Right lobe of liver (tissue), 6 donors: ENCODE measurements at regions not wholly inside any gene's neighbourhood (a gene's known extent, or its start where the extent isn't known, plus 50 kb on each side); places are given as distances from the start of the nearest gene placed in this dataset.

Source experiments
- ATAC-seq, 4 donors: fragments of 200-7000 bp; cut with Tn5 transposase; one replicate each; pipeline ENCODE4 v1.9.1; 2020; ENCODE audit warnings: mild to moderate bottlenecking in 4 of 4, moderate library complexity in 4 of 4
- DNase-seq, 3 donors: peaks; one replicate each; pipeline ENCODE4 v3.0.0-alpha.2; 2020
- H3K27ac ChIP-seq, 3 donors: fragments of 200-600 bp; one replicate each; pipeline ENCODE4 v1.8.0; 2022
- H3K27me3 ChIP-seq, 2 donors: fragments of 200-600 bp; one replicate each; pipeline ENCODE4 v1.8.0; 2022
- H3K36me3 ChIP-seq, 4 donors: fragments of 200-600 bp; sonication (generic) in 1 of 4; one replicate each; pipeline versions ENCODE4 v1.5.1 to v1.8.0; 2017 to 2022; ENCODE audit warnings: control low read depth in 1 of 4
- H3K4me1 ChIP-seq, 4 donors: fragments of 200-600 bp; sonication (generic) in 1 of 4; one replicate each; pipeline versions ENCODE4 v1.5.1 to v1.8.0; 2017 to 2022; ENCODE audit warnings: control low read depth in 1 of 4
- H3K4me3 ChIP-seq, 3 donors: fragments of 200-600 bp; one replicate each; pipeline ENCODE4 v1.8.0; 2022
- H3K9me3 ChIP-seq, 4 donors: fragments of 200-600 bp; sonication (generic) in 1 of 4; one replicate each; pipeline versions ENCODE4 v1.5.1 to v1.8.0; 2017 to 2022; ENCODE audit warnings: control low read depth in 1 of 4
- POLR2A ChIP-seq: fragments of 450-650 bp; IDR thresholded peaks from one replicate; pipeline ENCODE4 v1.6.1; 2017; ENCODE audit warnings: antibody characterized with exemption, mild to moderate bottlenecking
- WGBS: methylation state at CpG from one replicate; pipeline ENCODE4 v1.1.6; 2018; ENCODE audit warnings: low coverage, low lambda C conversion rate; ENCODE audit not compliant: insufficient coverage; ENCODE audit errors: missing lambda C conversion rate; 5-methylcytosine and 5-hydroxymethylcytosine counted together
- intact Hi-C, 2 donors: fragments of 100-400 bp; cut with DNase I; formaldehyde crosslinking; loops; one replicate each; pipeline versions ENCODE4 v1.11.2 to v1.14.1; 2022
- TF ChIP-seq, protein P1 (sequence below), 4 donors: fragments of 200-600 bp in 3 of 4; fragments of 450-650 bp in 1 of 4; IDR thresholded peaks; one replicate each; pipeline versions ENCODE4 v1.5.1 to v1.8.0; 2016 to 2022; ENCODE audit warnings: antibody characterized with exemption in 4 of 4, mild to moderate bottlenecking in 2 of 4
- donor health status: DM: no; HTN: yes; CAD: no.
- donor health status: DM: no; HTN: no; CAD: no.
- donor health status: DM: no; HTN: no; CAD: no.
- donor health status: DM: no; HTN: yes; CAD: no.
- donor health status: DM: no; HTN: yes; CAD: no.

- Histone ChIP-seq H3K27me3 (peaks cover 0 to 3% of the 10 kb centered on the region in 2 donors), H3K4me3 (no peak overlapping the region), H3K36me3 (no peaks in the 10 kb centered on the region), H3K4me1 (peaks cover 0 to 5% (median 0%) of the 10 kb centered on the region in 4 donors), H3K27ac (no peak overlapping the region), H3K9me3 (no peaks in the 10 kb centered on the region)
- ATAC-seq = no peak
- intact Hi-C loops = no loop called here
- no peak for DNase-seq
- no peak for TF ChIP-seq POLR2A
- TF ChIP-seq, protein P1, sequence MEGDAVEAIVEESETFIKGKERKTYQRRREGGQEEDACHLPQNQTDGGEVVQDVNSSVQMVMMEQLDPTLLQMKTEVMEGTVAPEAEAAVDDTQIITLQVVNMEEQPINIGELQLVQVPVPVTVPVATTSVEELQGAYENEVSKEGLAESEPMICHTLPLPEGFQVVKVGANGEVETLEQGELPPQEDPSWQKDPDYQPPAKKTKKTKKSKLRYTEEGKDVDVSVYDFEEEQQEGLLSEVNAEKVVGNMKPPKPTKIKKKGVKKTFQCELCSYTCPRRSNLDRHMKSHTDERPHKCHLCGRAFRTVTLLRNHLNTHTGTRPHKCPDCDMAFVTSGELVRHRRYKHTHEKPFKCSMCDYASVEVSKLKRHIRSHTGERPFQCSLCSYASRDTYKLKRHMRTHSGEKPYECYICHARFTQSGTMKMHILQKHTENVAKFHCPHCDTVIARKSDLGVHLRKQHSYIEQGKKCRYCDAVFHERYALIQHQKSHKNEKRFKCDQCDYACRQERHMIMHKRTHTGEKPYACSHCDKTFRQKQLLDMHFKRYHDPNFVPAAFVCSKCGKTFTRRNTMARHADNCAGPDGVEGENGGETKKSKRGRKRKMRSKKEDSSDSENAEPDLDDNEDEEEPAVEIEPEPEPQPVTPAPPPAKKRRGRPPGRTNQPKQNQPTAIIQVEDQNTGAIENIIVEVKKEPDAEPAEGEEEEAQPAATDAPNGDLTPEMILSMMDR (IDR thresholded peaks at IDR 0.05) = no peak
- WGBS = 58% methylated on average over 9 of the region's 9 CpGs
Observed at GRCh38 chr20:58133020-58133808, 95.2 kb downstream of the ANKRD60 start.

- H3K9me3 ChIP-seq = no peaks in the 10 kb centered on the region
- no peak overlapping the region for H3K27ac ChIP-seq
- peaks cover 0 to 3% of the 10 kb centered on the region in 2 donors for H3K27me3 ChIP-seq
- DNase-seq (no peak), ATAC-seq (no peak)
- intact Hi-C loops = no loop called here
- no peaks in the 10 kb centered on the region for H3K36me3 ChIP-seq
- 14% methylated on average over 8 of the region's 8 CpGs for WGBS
- no peak for TF ChIP-seq POLR2A
- TF ChIP-seq, protein P1 (IDR thresholded peaks at IDR 0.05) = no peak
- H3K4me1 ChIP-seq = peaks cover 0 to 5% (median 0%) of the 10 kb centered on the region in 4 donors
- H3K4me3 ChIP-seq = no peak overlapping the region
Observed at GRCh38 chr20:58131551-58132142, 96.8 kb downstream of the ANKRD60 start.

DNA sequence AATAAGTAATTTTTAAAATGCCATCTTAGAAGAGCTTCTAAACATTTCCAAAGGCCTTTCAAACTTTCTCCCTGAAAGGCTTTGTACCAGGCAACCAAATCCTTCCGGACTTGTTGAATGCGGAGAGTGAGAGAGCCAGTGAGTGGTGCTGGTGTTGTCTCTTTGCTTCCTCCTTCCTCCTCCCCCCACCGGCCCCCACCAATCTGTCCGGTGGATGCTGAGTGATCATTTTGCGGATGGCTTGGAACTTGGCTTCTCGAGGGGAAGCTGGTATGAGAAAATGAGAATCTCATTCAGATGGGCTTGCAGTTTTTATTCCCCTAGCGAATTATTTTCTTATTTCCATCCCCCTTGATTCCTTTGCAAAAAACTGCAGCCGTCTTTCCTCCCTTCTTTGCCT, 97.3 kb downstream of the ANKRD60 start:
- Histone ChIP-seq H3K4me1 (peaks cover 0 to 5% (median 0%) of the 10 kb centered on the region in 4 donors), H3K9me3 (no peaks in the 10 kb centered on the region), H3K36me3 (no peaks in the 10 kb centered on the region), H3K4me3 (no peak overlapping the region), H3K27ac (no peak overlapping the region), H3K27me3 (peaks cover 0 to 3% of the 10 kb centered on the region in 2 donors)
- ATAC-seq (peak in 3 of 4 donors; percentile 28 to 56 (median 39)), DNase-seq (peak in 1 of 3 donors; percentile 39)
- WGBS = 17% methylated on average over 7 of the region's 8 CpGs
- TF ChIP-seq POLR2A = no peak
- TF ChIP-seq, protein P1 (IDR thresholded peaks at IDR 0.05) = no peak
- intact Hi-C loops = no loop called here

GRCh38 chr20:58130581-58130980, 97.9 kb downstream of the ANKRD60 start:
- ATAC-seq = no peak
- 59% methylated on average over 14 of the region's 14 CpGs for WGBS
- Histone ChIP-seq H3K27me3 (peaks cover 0 to 3% of the 10 kb centered on the region in 2 donors), H3K4me3 (no peak overlapping the region), H3K27ac (no peak overlapping the region), H3K9me3 (no peaks in the 10 kb centered on the region), H3K36me3 (no peaks in the 10 kb centered on the region), H3K4me1 (peaks cover 0 to 3% (median 0%) of the 10 kb centered on the region in 4 donors)
- intact Hi-C loops = no loop called here
- TF ChIP-seq, protein P1 (IDR thresholded peaks at IDR 0.05) = no peak
- no peak for TF ChIP-seq POLR2A
- DNase-seq = no peak
